K562 (cell line): ENCODE measurements at regions not wholly inside any gene's neighbourhood (a gene's known extent, or its start where the extent isn't known, plus 50 kb on each side); places are given as distances from the start of the nearest gene placed in this dataset.

ENCODE experiments used
- CBX5 ChIP-seq: IDR thresholded peaks from 2 replicates; pipeline ENCODE4 v1.6.1; 2014; ENCODE audit warnings: low read depth, borderline replicate concordance
- CREB1 ChIP-seq, 2 experiments: sonication (generic) in 1 of 2; formaldehyde crosslinking in 1 of 2; IDR thresholded peaks; 2 replicates each; pipeline versions ENCODE4 v1.6.1 to v1.8.0; 2012 to 2022; ENCODE audit warnings: inconsistent platforms in 1 of 2, mild to moderate bottlenecking in 1 of 2, missing genetic modification reagents in 1 of 2, moderate library complexity in 1 of 2
- GTF2E2 ChIP-seq: fragments of 200-800 bp; sonication (Bioruptor generic); IDR thresholded peaks from 2 replicates; pipeline ENCODE4 v1.6.1; 2016; ENCODE audit warnings: missing genetic modification characterization, missing compliant biosample characterization
- NFIX ChIP-seq: fragments of 250-450 bp; sonication (Bioruptor Pico); IDR thresholded peaks from 2 replicates; pipeline ENCODE4 v1.4.0; 2020; ENCODE audit warnings: low read depth, mild to moderate bottlenecking, moderate library complexity
- POLR2AphosphoS5 ChIP-seq: IDR thresholded peaks from 2 replicates; pipeline ENCODE4 v1.6.1; 2011; ENCODE audit warnings: mild to moderate bottlenecking, low read depth, low read length, moderate library complexity; ENCODE audit not compliant: control insufficient read depth, insufficient read depth
- TARDBP ChIP-seq: fragments of 450-650 bp; IDR thresholded peaks from 2 replicates; pipeline ENCODE4 v1.6.1; 2016
- ZZZ3 ChIP-seq: fragments of 450-650 bp; IDR thresholded peaks from 2 replicates; pipeline ENCODE4 v1.6.1; 2016; ENCODE audit warnings: antibody characterized with exemption, mild to moderate bottlenecking, moderate library complexity

GRCh38 chr5:13322769-13323168 lies 621.7 kb downstream of the DNAH5 start:
- TF ChIP-seq CBX5, result no peak
- TF ChIP-seq NFIX (CRISPR knock-in tag), result no peak
- no peak for TF ChIP-seq POLR2AphosphoS5
- TF ChIP-seq CREB1 (IDR thresholded peaks at IDR 0.05), result no peak
- TF ChIP-seq CREB1 (CRISPR knock-in tag; IDR thresholded peaks at IDR 0.05), result no peak
- no peak for TF ChIP-seq ZZZ3
- no peak for TF ChIP-seq TARDBP
- TF ChIP-seq GTF2E2 (tag), result no peak
